Suprapubic skin (tissue), 4 donors: ENCODE measurements at regions not wholly inside any gene's neighbourhood (a gene's known extent, or its start where the extent isn't known, plus 50 kb on each side); places are given as distances from the start of the nearest gene placed in this dataset.

Experiments
- DNase-seq, 2 donors: peaks; one replicate each; pipeline ENCODE4 v3.0.0-alpha.2; 2019; ENCODE audit warnings: low spot score in 2 of 2
- H3K27ac ChIP-seq: fragments of 200-600 bp; sonication (generic); one replicate; pipeline ENCODE4 v1.5.1; 2019
- H3K27me3 ChIP-seq: fragments of 200-600 bp; sonication (generic); one replicate; pipeline ENCODE4 v1.5.1; 2019
- H3K36me3 ChIP-seq: fragments of 200-600 bp; sonication (generic); one replicate; pipeline ENCODE4 v1.5.1; 2019
- H3K4me1 ChIP-seq: fragments of 200-600 bp; sonication (generic); one replicate; pipeline ENCODE4 v1.5.1; 2019
- H3K4me3 ChIP-seq: fragments of 200-600 bp; sonication (generic); one replicate; pipeline ENCODE4 v1.5.1; 2019; ENCODE audit warnings: mild to moderate bottlenecking
- H3K9me3 ChIP-seq: fragments of 200-600 bp; sonication (generic); one replicate; pipeline ENCODE4 v1.5.1; 2019
- CTCF ChIP-seq, 2 donors: fragments of 200-600 bp in 1 of 2; fragments of 450-650 bp in 1 of 2; sonication (generic) in 1 of 2; IDR thresholded peaks; one replicate each; pipeline ENCODE4 v1.5.1; 2016 to 2019; ENCODE audit warnings: antibody characterized with exemption in 2 of 2, mild to moderate bottlenecking in 1 of 2, moderate library complexity in 1 of 2
- EP300 ChIP-seq: sonication (generic); formaldehyde crosslinking; IDR thresholded peaks from one replicate; pipeline ENCODE4 v1.6.1; 2017; ENCODE audit warnings: antibody characterized with exemption
- POLR2A ChIP-seq, 2 donors: fragments of 450-650 bp; IDR thresholded peaks; one replicate each; pipeline ENCODE4 v1.6.1; 2017; ENCODE audit warnings: antibody characterized with exemption in 2 of 2, mild to moderate bottlenecking in 2 of 2, moderate library complexity in 2 of 2
- POLR2AphosphoS5 ChIP-seq, 3 donors: sonication (generic); formaldehyde crosslinking; IDR thresholded peaks; one replicate each; pipeline ENCODE4 v1.6.1; 2017; ENCODE audit warnings: antibody characterized with exemption in 3 of 3
- WGBS: methylation state at CpG from one replicate; pipeline ENCODE4 v1.1.5; 2018; 5-methylcytosine and 5-hydroxymethylcytosine counted together

GRCh38 chr3:157652366-157652765, 149.2 kb upstream of the VEPH1 start:
- H3K4me1 ChIP-seq = no peaks in the 10 kb centered on the region
- no peak for DNase-seq
- H3K36me3 ChIP-seq = no peaks in the 10 kb centered on the region
- H3K9me3 ChIP-seq = no peaks in the 10 kb centered on the region
- H3K27ac ChIP-seq = no peak overlapping the region
- TF ChIP-seq EP300 (no peak), POLR2A (IDR thresholded peaks at IDR 0.05) (no peak), POLR2AphosphoS5 (IDR thresholded peaks at IDR 0.05) (no peak), CTCF (IDR thresholded peaks at IDR 0.05) (no peak)
- WGBS = 85% methylated on average over 2 of the region's 2 CpGs
- no peak overlapping the region for H3K4me3 ChIP-seq
- H3K27me3 ChIP-seq = no peaks in the 10 kb centered on the region

- H3K9me3 ChIP-seq = no peaks in the 10 kb centered on the region
- no peaks in the 10 kb centered on the region for H3K4me1 ChIP-seq
- 63% methylated on average over 1 of the region's 1 CpG for WGBS
- no peak overlapping the region for H3K27ac ChIP-seq
- TF ChIP-seq EP300 (no peak), POLR2AphosphoS5 (IDR thresholded peaks at IDR 0.05) (no peak), POLR2A (IDR thresholded peaks at IDR 0.05) (no peak), CTCF (IDR thresholded peaks at IDR 0.05) (no peak)
- H3K4me3 ChIP-seq = no peak overlapping the region
- DNase-seq = no peak
- H3K27me3 ChIP-seq = no peaks in the 10 kb centered on the region
- H3K36me3 ChIP-seq = no peaks in the 10 kb centered on the region
Measured at GRCh38 chr3:157650699-157651098, 147.5 kb upstream of the VEPH1 start.

- H3K9me3 ChIP-seq = no peaks in the 10 kb centered on the region
- H3K4me3 ChIP-seq = no peak overlapping the region
- H3K27me3 ChIP-seq = no peaks in the 10 kb centered on the region
- no peak overlapping the region for H3K27ac ChIP-seq
- TF ChIP-seq POLR2AphosphoS5 (IDR thresholded peaks at IDR 0.05) (no peak), EP300 (no peak), CTCF (IDR thresholded peaks at IDR 0.05) (no peak), POLR2A (IDR thresholded peaks at IDR 0.05) (no peak)
- H3K4me1 ChIP-seq = no peaks in the 10 kb centered on the region
- DNase-seq = no peak
- WGBS = 90% methylated on average over 1 of the region's 1 CpG
- no peaks in the 10 kb centered on the region for H3K36me3 ChIP-seq
Measured at GRCh38 chr3:157650172-157650571, 147.0 kb upstream of the VEPH1 start.

GRCh38 chr3:157649511-157649910, 146.3 kb upstream of the VEPH1 start:
- no peak for DNase-seq
- no peaks in the 10 kb centered on the region for H3K27me3 ChIP-seq
- H3K27ac ChIP-seq = no peak overlapping the region
- 92% methylated on average over 1 of the region's 1 CpG for WGBS
- H3K4me1 ChIP-seq = no peaks in the 10 kb centered on the region
- H3K9me3 ChIP-seq = no peaks in the 10 kb centered on the region
- H3K4me3 ChIP-seq = no peak overlapping the region
- H3K36me3 ChIP-seq = no peaks in the 10 kb centered on the region
- TF ChIP-seq CTCF (IDR thresholded peaks at IDR 0.05) (no peak), POLR2A (IDR thresholded peaks at IDR 0.05) (no peak), POLR2AphosphoS5 (IDR thresholded peaks at IDR 0.05) (no peak), EP300 (no peak)

- no peak for DNase-seq
- Histone ChIP-seq H3K27ac (no peak overlapping the region), H3K27me3 (no peaks in the 10 kb centered on the region), H3K4me1 (no peaks in the 10 kb centered on the region), H3K4me3 (no peak overlapping the region), H3K9me3 (no peaks in the 10 kb centered on the region), H3K36me3 (no peaks in the 10 kb centered on the region)
- TF ChIP-seq POLR2A (IDR thresholded peaks at IDR 0.05) (no peak), EP300 (no peak), POLR2AphosphoS5 (IDR thresholded peaks at IDR 0.05) (no peak), CTCF (IDR thresholded peaks at IDR 0.05) (no peak)
- WGBS = 89% methylated on average over 4 of the region's 4 CpGs
Measured at GRCh38 chr3:157647820-157648219, 144.6 kb upstream of the VEPH1 start.
